ENCODE measurements at regions not wholly inside any gene's neighbourhood (a gene's known extent, or its start where the extent isn't known, plus 50 kb on each side); places are given as distances from the start of the nearest gene placed in this dataset.
"Not testable (repeated sequence)": the region's sequence is repeated elsewhere in the genome, so short reads cannot be mapped to it uniquely, and the experiment has no call there.

DNA sequence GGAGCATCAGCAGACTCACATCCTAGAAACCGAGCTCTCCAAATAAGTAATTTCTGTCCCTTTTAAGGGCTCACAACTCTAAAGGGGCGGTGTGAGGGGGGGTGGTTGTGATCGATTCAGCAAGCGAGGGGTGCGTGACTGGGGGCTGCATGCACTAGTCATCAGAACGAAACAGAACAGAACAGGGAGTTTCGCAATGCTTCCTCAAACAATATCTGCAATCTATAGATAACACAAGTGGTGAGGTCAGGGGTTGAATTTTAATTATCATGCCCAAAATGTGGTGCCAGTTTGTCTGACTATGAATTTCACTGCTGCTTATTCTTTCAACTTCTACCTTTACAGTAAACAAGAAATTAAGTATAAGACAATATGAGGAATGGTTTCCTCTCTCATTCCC lies 1003.0 kb upstream of the NCAM2 start:
- no peak for DNase-seq (ENCODE audit: low read depth)

DNA sequence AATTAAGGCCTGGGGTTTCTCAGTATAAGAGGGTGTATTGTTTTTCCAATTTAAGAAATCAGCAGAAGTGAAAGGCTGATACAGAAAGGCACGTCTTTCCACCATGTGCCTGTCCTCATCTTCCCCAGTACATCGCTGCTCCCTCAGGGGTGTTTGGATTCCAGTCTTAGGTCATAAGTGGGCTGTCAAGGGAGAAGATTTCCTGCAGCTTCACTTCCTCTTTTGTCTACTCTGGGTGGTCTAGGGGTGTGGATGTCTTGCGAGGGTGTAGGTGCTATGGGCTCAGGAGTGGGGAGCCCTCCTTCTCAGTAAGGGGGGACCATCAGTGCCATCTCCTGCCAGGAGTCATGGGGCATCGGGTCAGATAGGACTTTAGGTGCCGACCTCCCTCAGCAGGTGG lies 999.8 kb upstream of the NCAM2 start:
- no peak for DNase-seq (ENCODE audit: low read depth)

DNA sequence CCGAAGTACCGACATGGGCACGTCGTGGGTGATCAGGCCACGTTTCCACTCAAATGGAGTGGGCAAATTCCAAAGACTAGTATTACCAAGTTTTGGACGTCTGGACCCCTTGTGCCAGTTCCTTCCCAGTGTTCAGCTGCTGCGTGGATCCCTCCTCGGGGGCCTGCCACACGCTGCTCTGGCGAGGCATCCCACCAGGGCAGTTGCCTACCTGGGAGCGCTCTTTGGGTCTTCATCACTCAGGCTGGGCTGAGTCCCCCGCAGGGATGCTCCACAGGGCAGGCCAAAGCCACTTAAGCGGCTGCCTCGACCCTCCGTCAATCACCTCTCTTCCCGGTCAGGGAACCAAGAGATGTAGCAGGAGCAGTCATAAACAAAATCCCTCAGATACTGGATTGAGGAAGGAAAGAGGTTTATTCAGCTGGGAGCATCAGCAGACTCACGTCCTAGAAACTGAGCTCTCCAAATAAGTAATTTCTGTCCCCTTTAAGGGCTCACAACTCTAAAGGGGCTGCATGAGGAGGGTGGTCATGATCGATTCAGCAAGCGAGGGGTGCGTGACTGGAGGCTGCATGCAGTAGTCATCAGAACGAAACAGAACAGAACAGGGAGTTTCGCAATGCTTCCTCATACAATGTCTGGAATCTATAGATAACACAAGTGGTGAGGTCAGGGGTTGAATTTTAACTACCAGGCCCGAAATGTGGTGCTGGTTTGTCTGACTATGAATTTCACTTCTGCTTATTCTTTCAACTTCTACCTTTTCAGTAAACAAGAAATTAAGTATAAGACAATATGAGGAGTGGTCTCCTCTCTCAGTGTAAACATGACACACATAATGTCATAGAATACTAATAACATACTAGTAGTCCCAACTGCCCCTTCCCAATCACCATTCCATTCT lies 998.6 kb upstream of the NCAM2 start:
- no peak for DNase-seq (ENCODE audit: low read depth)

DNA sequence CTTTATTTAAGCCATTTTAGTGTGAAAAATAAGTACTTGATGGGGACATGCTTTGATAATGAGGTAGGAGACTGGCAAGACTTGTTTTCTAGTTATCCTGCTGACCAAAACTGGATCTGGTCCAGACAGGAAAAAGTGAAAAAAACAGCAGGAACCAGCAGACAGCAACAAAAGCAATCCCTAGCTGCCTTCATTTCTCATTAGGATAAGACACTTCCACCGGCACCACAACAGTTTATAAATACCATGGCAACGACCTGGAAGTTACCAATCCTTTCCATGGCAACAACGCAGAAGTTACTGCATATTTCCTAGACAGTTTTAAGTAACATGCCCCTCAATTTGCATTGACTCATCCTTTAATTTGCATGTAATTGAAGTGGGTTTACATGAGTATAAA lies 993.8 kb upstream of the NCAM2 start:
- no peak for DNase-seq (ENCODE audit: low read depth)

DNA sequence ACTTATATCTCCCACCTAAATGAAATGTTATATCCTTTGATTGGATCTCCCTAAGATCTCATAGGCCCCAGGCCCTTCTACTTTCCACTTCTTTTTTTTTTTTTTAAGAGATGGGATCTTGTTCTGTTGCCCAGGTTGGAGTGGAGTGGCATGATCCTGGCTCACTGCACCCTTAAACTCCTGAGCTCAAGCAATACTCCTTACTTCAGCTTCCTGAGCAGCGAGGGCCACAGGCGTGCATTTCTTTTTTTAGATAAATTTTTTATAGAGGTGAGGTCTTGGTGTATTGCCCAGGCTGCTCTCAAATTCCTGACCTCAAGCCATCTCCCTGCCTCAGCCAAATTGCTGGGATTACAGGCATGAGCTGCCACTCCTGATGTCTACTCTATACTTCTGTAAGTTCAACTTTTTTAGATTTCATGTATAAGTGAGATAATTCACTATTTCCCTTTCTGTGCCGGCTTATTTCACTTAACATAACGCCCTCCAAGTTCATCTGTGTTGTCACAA lies 987.5 kb upstream of the NCAM2 start:
- DNase-seq (ENCODE audit: low read depth) = no peak

DNA sequence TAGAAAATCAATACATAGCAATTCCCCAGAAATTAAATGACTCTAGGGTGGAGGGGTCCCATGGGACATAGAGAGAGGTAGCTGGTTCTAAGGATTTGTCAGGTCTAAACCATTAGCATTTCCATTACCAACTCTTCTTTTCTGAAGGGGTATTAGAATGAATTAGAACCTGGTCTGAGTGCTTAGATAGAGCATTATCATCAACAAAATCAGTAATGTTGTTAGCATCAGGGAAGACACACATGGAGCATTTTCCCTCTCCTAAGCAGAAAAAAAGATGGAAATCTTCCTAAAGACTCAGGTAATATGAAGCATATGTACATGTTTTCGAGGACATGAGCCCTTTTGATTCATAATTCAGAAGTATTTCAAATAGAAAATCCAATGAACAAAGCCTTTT lies 984.4 kb upstream of the NCAM2 start:
- no peak for DNase-seq (ENCODE audit: low read depth)

DNA sequence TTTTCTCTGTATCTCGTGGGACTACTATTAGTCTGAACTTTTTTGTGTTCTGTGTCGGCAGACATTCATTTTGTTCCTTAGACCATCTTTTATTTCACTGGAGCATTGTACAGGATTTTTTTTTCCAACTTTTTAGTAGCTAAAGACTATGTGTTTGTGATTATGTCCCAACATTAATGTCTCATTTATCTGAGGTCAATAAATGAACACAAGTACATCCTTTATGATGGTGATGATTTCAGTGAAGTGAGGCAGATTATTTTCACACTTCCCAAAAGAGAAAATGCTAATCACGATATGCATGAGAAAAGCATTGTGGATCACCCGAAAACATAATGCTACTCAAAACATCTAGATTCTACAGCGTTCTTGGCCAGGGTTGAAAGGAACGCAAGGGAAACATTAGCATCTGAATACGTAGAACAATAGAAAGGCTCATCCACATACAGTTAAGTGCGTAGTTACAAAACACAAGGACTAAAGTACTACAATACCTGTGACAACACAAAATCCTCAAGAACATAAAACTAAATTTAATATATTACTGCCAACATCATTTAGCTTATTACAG lies 981.7 kb upstream of the NCAM2 start:
- DNase-seq (ENCODE audit: low read depth) = no peak

DNA sequence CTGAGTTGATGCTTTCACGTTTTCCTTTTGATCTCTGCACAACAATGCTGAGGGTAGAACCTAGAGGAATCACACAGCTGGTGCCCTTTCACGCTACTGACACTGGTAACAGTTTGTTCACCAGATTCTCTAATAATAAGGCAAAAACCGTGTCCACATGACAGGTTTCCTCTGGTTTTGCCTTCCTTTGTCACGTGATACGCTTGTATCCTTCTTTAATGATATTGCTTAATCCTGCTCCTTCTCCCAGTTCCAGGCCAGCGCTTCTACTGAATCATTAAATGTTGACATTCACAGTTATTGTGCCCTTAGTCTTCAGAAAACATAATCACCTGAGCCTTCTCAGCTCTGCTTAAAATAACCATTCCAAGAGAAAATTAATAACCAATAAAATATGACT lies 978.2 kb upstream of the NCAM2 start:
- no peak for DNase-seq (ENCODE audit: low read depth)

DNA sequence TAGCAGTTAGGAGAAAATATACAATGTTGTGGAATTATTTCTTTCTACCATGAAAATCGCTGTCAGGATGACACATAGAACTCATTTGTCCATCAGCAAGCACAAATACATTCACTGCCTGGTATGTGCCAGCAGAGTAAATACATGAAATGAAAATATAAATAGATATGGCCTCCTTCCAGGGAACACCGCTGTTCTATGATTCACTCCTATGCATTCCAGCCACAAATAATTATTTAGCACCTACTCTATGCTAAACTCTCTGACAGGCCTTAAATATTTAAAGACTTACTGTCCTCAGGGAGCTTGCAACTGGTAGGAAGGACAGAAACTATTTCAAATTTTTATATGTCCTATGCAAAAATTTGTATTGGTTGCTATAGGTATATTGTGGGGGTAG lies 975.0 kb upstream of the NCAM2 start:
- no peak for DNase-seq (ENCODE audit: low read depth)

DNA sequence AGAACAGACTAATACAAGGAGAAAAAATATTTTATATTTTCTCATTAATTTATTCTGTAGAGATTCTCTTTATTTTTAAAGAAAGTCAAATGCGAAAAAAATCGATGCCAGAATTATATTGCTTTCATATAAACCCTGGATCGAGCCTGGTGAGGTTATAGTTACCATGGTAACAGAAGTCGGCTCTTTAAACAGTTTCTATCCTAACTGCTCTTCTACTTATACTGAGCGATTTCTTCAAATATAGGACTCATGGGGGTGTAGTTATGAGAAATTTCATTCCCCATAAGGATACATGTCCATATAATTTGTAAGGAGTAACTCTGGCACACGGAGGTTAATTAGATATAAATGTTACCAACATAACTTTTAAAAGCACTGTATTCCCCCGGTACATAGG lies 973.5 kb upstream of the NCAM2 start:
- DNase-seq (ENCODE audit: low read depth) = no peak

DNA sequence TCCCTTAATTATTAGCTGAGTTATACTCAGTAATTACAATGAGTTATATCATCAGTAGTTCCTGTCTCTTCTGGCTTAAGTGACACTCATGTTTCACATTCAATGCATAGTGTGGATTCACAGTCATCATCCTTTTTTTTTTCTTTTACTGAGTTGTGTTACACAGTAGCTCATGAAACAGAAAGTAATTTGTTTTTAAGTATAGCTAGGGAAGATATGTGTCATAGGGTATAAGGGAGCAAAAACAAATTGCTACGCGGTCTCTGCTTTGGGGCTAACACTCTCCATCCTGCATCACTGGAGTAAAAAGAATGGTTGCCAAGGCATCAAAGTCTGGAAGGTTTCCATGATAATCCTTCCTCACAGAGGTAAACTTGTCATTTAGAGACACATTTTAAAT lies 971.7 kb upstream of the NCAM2 start:
- no peak for DNase-seq (ENCODE audit: low read depth)

DNA sequence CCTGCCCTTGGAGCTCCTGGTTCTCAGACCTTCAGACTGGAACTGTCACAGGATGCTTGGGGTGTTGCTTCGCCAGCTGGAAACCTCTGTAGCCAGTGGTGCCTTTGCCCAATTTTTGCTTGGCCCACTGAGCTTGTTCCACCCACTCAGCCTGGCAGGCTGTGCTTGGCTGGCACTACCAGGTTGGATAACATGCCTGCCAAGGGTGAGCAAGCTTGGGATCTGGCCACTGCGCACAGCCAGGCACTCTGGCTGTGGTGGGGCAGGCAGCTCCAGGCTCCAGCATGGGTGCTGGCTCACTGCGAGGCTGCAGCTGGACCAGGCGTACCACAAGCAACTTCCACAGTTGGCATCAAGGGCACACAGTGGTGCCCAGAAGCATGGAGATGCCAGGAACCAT lies 967.8 kb upstream of the NCAM2 start:
- DNase-seq (ENCODE audit: low read depth) = no peak

DNA sequence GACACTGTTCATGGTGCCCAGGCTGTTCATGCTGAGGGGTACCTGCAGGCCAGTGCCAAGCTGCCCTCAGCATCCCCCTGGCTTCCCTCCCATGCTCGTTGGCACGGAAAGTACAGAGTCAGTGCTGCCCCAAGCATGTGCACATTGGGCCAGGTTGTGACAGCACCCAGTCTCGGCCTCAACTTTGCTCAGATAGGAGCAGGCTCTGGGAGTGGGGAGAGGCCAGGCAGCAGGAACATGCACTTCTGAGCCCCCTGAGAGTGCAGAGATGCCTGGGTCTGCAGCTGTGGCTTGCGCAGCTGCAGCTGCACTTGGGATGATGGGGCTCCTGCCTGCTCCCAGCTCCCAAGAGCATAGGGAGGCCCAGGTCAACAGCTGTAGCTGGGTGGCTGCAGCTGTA lies 966.4 kb upstream of the NCAM2 start:
- DNase-seq (ENCODE audit: low read depth) = no peak

DNA sequence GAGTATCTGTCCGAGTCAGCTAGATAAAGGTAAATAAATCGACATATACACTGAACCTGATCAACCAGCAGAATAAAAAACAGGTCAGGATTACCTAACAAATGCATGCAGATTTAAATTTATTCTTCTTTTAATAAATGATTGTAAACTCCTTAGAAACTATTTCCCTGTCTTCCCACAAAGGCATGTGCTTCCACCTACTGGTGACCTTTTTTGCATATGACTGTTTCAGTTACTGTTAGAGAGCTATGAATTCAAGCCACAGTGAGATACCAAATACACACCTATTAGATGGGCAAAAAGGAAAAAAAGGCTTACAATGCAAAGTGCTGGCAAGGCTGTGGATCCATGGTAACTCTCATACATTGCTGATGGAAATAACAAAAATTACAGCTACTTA lies 957.4 kb upstream of the NCAM2 start:
- DNase-seq (ENCODE audit: low read depth) = no peak

DNA sequence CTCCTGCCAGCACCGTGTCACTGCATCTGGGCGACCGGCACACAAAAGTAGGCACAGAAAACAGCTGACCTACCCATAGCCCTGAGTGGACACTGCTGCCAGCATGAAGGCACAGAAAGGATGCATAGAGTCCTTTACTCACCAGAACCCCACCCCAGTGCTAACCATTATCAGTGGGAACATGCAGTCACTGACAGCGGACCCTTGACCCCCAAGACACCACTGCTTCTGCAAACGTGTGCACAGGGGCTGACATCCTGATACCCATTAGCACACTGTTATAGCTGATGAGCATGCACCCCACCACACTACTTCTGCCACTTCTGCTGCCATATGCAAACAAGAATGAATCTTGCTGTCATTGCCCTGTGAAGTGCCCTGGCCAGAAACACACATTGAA lies 953.0 kb upstream of the NCAM2 start:
- DNase-seq (ENCODE audit: low read depth) = no peak

DNA sequence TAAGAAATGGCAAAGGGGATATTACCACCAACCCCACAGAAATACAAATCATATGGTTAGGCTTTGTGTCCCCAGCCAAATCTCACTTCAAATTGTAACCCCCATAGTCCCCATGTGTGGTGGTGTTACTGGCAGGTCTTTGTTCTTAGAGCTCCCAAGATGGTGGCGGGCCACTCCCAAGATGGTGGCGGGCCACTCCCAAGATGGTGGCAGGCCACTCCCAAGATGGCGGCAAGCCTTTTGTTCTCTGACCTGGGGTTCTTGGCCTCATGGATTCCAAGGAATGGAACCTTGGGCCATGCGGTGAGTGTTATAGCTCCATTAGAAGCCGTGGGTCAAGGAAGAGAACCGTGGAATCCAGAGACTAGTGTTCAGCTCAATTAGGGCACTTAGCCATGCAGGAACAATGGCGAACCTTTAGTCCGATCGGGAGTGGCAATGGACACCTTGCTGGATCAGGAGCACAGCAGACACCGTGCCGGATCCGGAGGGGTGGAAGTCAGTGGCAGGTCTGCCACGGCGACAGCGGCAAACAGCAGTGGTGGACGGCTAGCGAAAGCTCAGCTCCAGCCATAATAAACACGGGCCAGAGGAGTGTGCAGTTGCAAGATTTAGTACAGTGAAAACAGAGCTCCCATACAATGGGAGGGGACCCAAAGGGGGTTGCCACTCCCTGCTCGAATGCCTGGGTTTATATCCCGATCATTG lies 949.9 kb upstream of the NCAM2 start:
- DNase-seq (ENCODE audit: low read depth) = not testable (repeated sequence)

DNA sequence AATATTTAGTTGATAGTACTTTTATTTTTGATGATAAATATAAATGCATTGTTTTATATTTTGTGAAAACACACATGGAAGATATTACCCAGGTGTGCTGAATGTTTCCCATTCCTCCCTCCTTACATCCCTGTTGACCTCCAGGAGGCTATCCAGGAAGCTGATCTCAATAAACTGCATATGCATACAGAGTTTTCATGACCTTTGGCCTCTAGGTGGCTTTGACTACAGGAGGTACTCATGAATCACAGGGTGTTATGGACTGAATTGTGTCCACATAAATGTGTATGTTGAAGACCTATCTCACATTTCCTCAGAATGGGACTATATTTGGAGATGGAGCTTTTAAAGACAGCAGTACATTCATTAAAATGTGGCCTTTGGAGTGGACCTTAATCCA lies 914.9 kb upstream of the NCAM2 start:
- no peak for DNase-seq (ENCODE audit: low read depth)

DNA sequence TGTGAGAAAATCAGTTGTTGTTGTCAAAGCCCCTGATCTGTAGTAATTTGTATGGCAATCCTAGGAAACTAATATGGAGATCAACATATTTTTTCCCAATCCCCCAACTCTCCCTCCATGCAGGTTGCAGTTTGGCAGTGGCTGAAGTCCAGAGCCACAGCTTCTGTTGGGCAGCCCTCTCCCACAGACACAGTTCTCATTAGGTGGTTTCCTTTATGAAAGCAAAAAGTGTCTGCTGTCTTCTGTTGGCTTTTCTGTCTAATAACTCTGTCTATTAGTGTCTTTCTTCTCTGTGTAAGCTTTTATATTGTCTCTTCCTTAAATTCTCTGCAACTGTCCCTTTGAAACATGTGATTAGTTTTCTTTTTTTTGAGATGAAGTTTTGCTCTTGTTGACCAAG lies 914.3 kb upstream of the NCAM2 start:
- no peak for DNase-seq (ENCODE audit: low read depth)

DNA sequence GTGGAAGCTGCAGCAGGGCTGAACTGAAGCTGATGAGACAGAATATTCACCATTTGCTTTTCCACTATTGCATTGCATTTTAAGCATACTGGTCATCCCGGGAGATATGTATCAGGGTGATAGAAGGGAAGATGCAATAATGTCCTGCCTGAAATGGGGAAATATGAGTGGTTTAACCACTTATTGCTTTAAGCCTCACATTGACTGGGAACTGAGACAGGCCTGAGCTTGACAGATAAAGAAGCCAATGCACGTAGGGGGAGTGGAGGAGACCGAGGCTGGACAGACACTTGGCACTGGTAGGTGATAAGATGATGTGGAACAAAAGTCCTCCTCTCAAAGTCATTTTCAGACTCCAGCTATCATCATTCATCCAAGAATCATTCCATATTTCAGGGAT lies 911.7 kb upstream of the NCAM2 start:
- no peak for DNase-seq (ENCODE audit: low read depth)

DNA sequence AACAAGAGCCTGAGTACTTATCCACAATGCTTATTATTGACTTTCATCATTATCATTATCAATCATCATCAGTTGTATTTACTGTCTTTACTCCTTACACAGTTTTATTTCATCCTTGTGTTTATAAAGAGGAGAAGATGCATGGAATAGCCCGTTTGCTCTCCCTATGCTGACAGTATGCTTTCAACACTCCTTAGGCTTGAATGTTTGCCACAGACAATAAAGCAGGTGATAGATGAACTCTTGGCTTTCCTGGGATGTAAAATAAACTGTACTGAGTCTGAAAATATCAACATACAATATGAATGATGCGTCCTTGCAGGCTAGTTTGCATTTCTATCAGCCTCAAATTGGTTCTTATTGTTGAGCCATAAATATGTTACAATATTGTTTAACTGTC lies 891.8 kb upstream of the NCAM2 start:
- DNase-seq (ENCODE audit: low read depth) = no peak

DNA sequence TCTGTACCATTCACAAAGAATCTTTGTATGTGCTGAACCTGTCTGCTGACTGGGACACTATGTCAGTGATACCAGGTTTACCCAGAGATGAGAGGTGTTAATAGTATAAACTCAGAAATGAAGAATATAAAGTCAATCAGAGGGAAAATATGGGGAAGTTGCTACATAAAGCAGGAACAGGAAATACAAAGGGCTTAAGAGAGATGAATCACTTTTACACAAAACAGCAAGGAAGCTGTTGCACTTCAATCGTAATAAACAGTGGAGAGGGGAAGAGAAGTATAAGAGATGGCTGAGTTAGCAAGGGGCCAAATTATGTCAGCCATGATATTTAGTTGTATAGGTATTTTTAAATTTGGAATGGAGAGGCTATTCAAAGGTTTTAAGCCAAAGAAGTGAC lies 890.2 kb upstream of the NCAM2 start:
- DNase-seq (ENCODE audit: low read depth) = no peak

DNA sequence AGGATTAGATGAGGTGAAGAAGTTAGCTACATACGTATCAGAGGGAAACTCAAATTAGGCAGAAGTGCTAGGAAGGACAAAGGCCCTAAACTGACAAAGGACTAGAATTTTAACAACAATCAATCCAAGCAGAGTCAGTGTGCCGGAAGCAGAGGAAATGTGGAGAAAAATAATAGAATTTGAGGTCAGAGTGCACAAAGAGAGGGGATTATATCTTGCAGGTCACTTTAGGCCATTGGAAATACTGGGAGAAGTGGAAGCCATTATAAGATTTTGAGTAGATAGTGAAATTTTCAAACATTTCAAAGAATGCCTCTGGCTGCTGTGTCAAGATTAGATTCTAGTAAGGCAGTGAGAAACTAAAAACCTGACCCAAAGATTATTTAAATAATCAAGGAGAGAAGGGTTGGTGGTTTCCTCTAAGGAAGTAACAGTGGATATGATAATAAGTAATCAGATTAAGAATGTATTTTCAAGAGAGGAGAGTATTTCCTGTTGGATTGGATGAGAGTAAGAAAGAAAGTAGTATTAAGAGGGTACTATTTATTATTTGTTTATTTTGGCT lies 889.2 kb upstream of the NCAM2 start:
- DNase-seq (ENCODE audit: low read depth) = no peak

DNA sequence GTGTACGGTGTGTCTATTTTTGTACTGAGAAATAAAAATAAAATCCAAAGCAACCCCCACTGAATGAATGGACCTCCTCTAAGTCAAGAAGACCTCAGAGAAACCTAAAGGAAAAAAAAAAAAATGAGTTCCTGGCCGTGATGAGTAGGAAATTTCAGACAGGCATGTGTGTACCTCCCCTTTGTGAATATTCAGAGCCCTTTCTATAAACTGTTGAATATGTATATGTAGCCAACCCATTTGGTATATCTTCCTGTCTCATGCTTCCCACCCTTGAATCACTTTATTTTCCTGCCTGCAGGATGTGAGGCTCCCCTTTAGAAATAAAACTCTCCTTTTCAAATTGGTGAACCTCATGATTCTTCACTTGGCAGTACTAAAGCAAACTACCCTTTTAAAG lies 887.8 kb upstream of the NCAM2 start:
- DNase-seq (ENCODE audit: low read depth) = no peak
